Coronary artery (tissue), 2 donors: ENCODE measurements at regions not wholly inside any gene's neighbourhood (a gene's known extent, or its start where the extent isn't known, plus 50 kb on each side); places are given as distances from the start of the nearest gene placed in this dataset.

Source experiments
- DNase-seq: peaks from one replicate; pipeline ENCODE4 v3.0.0-alpha.2; 2017; ENCODE audit warnings: low spot score
- H3K27ac ChIP-seq, 2 donors: fragments of 200-600 bp; sonication (generic); one replicate each; pipeline ENCODE4 v1.5.1; 2016 to 2019
- H3K4me3 ChIP-seq: fragments of 200-600 bp; sonication (generic); 2 replicates; pipeline ENCODE4 v1.5.1; 2016; ENCODE audit warnings: mild to moderate bottlenecking, moderate library complexity
- TF ChIP-seq, protein P1 (sequence below): fragments of 200-600 bp; sonication (generic); IDR thresholded peaks from one replicate; pipeline ENCODE4 v1.5.1; 2019; ENCODE audit warnings: antibody characterized with exemption

DNA sequence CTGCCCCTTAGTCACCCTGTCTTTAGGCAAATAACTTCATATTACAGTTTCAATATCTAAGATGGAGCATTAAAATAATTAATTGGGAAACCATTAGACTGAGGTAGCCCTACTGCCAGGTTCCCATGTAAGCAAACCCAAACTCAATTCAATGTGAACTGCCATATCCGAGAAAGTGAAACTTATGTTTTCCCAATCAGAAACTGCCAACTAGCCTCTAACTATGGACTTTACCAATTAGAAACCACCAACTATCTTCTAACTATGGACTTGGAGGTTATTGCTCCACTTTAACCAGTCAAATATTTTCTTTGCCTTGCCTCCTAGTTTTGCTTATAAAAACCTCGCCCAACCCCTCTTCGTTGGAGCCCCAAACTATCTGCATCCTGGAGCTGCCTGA is 218.5 kb downstream of the ENC1 start:
- H3K4me3 ChIP-seq = no peak overlapping the region
- H3K27ac ChIP-seq = no peak overlapping the region
- TF ChIP-seq, protein P1, sequence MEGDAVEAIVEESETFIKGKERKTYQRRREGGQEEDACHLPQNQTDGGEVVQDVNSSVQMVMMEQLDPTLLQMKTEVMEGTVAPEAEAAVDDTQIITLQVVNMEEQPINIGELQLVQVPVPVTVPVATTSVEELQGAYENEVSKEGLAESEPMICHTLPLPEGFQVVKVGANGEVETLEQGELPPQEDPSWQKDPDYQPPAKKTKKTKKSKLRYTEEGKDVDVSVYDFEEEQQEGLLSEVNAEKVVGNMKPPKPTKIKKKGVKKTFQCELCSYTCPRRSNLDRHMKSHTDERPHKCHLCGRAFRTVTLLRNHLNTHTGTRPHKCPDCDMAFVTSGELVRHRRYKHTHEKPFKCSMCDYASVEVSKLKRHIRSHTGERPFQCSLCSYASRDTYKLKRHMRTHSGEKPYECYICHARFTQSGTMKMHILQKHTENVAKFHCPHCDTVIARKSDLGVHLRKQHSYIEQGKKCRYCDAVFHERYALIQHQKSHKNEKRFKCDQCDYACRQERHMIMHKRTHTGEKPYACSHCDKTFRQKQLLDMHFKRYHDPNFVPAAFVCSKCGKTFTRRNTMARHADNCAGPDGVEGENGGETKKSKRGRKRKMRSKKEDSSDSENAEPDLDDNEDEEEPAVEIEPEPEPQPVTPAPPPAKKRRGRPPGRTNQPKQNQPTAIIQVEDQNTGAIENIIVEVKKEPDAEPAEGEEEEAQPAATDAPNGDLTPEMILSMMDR = no peak
- DNase-seq = no peak

DNA sequence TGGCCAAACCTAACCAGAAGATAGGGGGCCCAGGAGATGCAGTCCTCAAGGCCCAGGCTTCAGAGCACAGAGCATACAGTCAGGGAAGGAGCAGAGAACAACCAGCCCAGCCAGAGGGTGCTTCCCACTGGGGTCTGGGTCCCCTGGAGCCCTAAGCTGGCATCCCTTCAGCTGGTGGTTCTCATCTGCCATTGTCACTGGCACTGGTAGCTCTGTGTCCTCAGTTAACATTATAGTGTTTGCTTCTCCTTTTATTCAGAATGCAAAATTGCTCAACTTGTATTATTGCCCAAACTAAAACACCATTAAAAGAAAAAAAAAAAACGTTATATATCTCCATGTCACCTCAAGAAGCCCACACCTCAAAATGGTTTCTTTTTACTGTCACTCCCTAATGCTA is 219.2 kb downstream of the ENC1 start:
- no peak overlapping the region for H3K27ac ChIP-seq

DNA sequence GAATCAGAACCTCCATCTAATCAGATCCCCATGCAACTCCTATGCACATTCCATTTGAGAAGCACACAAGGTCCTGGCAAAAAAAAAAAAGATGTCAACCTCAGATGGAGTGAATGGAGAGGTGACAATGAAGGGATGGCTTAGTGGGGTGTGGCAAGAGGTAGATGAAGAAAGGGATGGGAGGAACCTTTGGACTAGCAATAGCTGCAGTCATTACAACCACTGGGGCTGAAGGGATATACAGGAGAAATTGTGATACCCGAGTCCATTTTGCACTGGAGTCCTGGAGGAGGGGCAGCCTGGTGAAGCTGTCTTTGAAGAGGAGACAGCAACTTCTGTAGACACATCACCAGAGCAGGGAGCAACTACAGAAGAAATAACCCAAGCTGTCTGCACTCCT is 219.6 kb downstream of the ENC1 start:
- no peak for DNase-seq
- H3K4me3 ChIP-seq = no peak overlapping the region
- TF ChIP-seq, protein P1 = no peak
- H3K27ac ChIP-seq = no peak overlapping the region

More for the DNA sequence above, 219.2 kb downstream of the ENC1 start:
- DNase-seq = no peak
- no peak overlapping the region for H3K4me3 ChIP-seq
- TF ChIP-seq, protein P1 = no peak

DNA sequence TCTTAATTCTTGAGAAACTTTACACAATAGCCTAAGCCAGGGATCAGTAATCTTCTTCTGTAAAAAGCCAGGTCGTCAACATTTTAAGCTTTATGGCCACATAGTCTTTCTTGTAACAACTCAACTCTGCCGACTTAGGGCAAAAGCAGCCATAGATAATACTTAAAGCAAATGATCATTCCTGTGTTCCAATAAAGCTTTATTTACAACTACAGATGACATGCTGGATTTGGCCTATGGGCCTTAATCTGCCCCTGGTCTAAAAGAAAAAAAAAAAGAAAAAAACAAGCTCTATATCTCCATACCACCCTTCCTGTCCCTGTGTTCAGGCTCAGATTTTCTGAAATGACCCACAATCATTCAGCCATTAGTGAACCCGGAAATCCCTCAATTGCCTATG is 220.3 kb downstream of the ENC1 start:
- DNase-seq = no peak
- Histone ChIP-seq H3K4me3 (no peak overlapping the region), H3K27ac (no peak overlapping the region)
- TF ChIP-seq, protein P1 = no peak

DNA sequence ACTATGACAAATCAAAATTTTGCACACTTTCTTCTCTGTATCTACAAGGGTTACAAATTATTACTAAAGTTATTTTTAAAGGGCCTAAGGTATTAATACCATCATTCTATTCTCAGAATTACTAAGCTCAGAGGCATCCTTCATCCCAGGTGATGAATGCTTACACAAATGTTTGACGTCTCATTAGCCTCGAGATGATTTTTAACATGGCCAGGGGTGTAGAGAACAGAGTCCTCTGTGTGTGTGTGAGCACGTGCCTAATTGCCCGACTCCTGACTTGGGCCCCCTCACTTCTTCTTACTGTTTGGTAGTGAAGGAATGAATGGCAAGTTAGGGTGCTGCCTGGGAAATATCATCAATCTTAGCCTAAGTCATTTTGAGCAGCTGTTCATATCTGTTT is 221.1 kb downstream of the ENC1 start:
- Histone ChIP-seq H3K27ac (no peak overlapping the region), H3K4me3 (no peak overlapping the region)
- DNase-seq = no peak
- TF ChIP-seq, protein P1 = no peak

DNA sequence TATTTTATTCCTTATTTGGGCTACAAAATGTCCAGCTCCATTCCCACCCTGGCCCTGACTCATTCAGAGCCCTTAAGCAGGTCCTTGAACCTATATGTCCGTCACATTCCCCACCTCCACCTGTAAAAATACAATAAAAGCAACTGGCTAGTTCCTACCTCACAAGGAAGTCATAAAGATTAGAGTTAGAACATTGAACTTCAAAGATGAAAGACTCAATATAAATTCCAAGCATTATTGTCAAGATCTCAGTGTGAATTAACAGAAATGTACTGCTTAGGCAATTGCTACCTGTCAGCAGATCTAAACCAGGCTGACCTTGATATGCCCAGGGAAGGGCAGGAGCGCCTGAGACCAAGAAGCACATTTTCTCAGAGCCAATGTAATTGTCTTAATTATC is 221.8 kb downstream of the ENC1 start:
- no peak for DNase-seq
- TF ChIP-seq, protein P1 = no peak
- Histone ChIP-seq H3K27ac (no peak overlapping the region), H3K4me3 (no peak overlapping the region)

DNA sequence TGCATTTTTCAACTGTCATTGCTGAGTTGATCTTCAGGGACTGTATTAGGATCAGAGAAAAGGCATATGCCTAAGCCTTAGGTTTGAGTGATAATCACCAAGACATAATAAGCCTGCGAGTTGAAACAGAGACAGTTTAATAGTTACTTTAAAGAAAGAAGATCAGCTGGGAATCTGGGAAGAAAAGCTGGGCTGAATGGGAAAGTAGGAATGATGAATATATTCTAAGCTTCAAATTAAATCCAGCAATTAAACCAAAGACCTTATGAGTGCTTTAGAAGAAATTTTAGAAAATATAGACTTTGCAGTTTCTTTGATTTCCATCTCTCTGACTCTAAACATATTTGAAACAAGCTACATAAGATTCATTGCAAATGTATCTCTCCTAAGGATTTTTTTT is 222.3 kb downstream of the ENC1 start:
- TF ChIP-seq, protein P1 = no peak
- no peak for DNase-seq
- no peak overlapping the region for H3K4me3 ChIP-seq
- no peak overlapping the region for H3K27ac ChIP-seq
